ENCODE measurements at regions not wholly inside any gene's neighbourhood (a gene's known extent, or its start where the extent isn't known, plus 50 kb on each side); places are given as distances from the start of the nearest gene placed in this dataset.

- TF ChIP-seq CTCF (IDR thresholded peaks at IDR 0.05; ENCODE audit: extremely low read depth in 1 of 2, insufficient read depth in 1 of 2, low read depth in 1 of 2, low read length in 2 of 2): no peak
- TF ChIP-seq EZH2 (IDR thresholded peaks at IDR 0.05; ENCODE audit: borderline replicate concordance, low read depth, low read length, severe bottlenecking): no peak
- no peak for TF ChIP-seq JUN (IDR thresholded peaks at IDR 0.05; ENCODE audit: borderline replicate concordance, insufficient read depth, insufficient read length, low read depth)
- TF ChIP-seq FOS (IDR thresholded peaks at IDR 0.05; ENCODE audit: borderline replicate concordance, insufficient read depth, low read length): no peak
- no peak for TF ChIP-seq POLR2A (IDR thresholded peaks at IDR 0.05; ENCODE audit: low read depth, low read length)
- TF ChIP-seq POLR2AphosphoS5 (IDR thresholded peaks at IDR 0.05; ENCODE audit: insufficient read depth, low read depth, low read length): no peak
- no peak for TF ChIP-seq MAX (IDR thresholded peaks at IDR 0.05; ENCODE audit: insufficient read depth, insufficient read length)
- TF ChIP-seq MYC (IDR thresholded peaks at IDR 0.05; ENCODE audit: low read depth, low read length): no peak
Measured at GRCh38 chr2:67213270-67213670, 183.9 kb upstream of the ETAA1 start.

Measured in endothelial cell of umbilical vein (primary cell).